ENCODE measurements at regions not wholly inside any gene's neighbourhood (a gene's known extent, or its start where the extent isn't known, plus 50 kb on each side); places are given as distances from the start of the nearest gene placed in this dataset.

DNA sequence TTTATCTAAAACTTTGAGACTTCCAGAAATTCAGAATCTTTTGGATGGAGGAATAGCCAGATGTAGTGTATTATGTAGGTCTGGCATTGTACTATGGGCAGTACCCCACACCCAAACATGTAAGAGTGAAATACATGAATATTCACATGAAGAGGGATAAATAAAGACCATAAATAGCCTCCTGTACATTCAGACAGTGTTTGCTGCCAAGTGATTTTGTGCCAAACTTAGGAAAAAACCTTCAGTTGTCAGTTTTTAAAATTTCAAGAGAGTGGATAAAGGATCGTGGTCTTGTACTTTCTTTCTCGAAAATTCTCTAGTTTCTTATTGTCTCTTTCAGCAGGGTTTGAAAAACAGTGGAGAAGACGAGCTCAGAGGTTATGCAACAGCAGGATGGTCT, 150.3 kb upstream of the LARGE1 start:
- H3K4me3 ChIP-seq (ENCODE audit: low read depth, low read length), result no peak overlapping the region

DNA sequence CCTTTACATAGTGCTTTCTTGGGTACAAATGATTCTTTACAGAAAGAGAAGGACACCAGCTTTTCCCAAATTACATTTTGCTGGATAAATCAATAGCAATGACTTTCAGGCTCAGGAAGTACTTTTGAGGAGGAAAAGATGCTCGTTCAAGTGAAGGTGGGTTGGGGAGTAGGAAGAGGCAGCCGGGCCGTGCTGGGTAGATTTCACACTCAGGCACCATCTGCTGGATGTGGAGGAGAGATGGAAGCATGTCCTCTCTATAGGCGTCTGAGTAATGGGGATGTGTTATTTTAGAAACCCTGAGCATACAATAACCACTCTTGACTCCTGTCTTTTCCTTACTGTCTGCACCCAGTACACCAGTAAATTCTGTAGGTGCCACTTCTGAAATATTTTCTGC, 152.3 kb upstream of the LARGE1 start:
- TF ChIP-seq, protein P1, sequence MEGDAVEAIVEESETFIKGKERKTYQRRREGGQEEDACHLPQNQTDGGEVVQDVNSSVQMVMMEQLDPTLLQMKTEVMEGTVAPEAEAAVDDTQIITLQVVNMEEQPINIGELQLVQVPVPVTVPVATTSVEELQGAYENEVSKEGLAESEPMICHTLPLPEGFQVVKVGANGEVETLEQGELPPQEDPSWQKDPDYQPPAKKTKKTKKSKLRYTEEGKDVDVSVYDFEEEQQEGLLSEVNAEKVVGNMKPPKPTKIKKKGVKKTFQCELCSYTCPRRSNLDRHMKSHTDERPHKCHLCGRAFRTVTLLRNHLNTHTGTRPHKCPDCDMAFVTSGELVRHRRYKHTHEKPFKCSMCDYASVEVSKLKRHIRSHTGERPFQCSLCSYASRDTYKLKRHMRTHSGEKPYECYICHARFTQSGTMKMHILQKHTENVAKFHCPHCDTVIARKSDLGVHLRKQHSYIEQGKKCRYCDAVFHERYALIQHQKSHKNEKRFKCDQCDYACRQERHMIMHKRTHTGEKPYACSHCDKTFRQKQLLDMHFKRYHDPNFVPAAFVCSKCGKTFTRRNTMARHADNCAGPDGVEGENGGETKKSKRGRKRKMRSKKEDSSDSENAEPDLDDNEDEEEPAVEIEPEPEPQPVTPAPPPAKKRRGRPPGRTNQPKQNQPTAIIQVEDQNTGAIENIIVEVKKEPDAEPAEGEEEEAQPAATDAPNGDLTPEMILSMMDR (IDR thresholded peaks at IDR 0.05; ENCODE audit: borderline replicate concordance, insufficient read depth, low read depth, low read length), result no peak

More for the DNA sequence above, 150.3 kb upstream of the LARGE1 start:
- TF ChIP-seq, protein P1 (IDR thresholded peaks at IDR 0.05; ENCODE audit: borderline replicate concordance, insufficient read depth, low read depth, low read length), result no peak

DNA sequence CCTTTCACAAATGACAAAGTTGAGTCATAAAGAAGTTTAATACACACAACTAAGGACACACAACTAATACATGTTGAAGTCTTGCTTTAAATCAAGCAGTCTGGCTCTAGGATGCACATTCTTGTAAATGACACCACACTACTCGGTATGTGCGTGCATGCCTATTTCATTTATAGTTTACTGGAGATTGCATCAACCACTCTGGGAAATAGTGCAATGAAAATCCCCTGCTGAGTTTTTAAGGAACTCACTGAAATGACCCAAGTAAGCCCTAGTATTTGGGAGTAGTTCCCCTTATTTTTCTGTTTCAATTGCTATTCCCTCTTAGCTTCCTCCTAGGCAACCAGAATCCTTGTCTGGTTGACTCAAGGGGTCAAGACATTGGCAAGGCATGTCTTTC, 160.2 kb upstream of the LARGE1 start:
- H3K4me3 ChIP-seq (ENCODE audit: low read depth, low read length), result no peak overlapping the region
- TF ChIP-seq, protein P1 (IDR thresholded peaks at IDR 0.05; ENCODE audit: borderline replicate concordance, insufficient read depth, low read depth, low read length), result no peak

More for the DNA sequence above, 152.3 kb upstream of the LARGE1 start:
- no peak overlapping the region for H3K4me3 ChIP-seq (ENCODE audit: low read depth, low read length)

DNA sequence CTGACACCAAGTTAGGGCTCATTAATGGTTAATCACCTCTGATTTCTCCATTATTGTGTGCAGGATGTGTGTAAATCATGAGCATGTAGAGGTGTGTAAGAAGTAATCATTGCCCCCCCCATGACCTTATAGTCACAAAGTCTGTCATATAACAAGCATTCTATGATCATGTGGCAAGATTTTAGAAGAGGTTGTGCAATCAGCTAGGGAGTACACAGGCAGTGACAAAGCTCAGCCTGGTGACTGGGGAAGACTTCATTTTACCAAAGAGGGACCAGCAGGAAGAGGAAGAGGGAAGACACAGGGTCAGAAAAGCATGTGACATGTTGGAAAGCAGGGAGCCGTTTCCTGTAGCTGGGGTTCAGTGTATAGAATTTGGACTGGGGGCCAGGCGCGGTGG, 176.5 kb upstream of the LARGE1 start:
- TF ChIP-seq, protein P1 (IDR thresholded peaks at IDR 0.05; ENCODE audit: borderline replicate concordance, insufficient read depth, low read depth, low read length), result no peak
- H3K4me3 ChIP-seq (ENCODE audit: low read depth, low read length), result no peak overlapping the region

DNA sequence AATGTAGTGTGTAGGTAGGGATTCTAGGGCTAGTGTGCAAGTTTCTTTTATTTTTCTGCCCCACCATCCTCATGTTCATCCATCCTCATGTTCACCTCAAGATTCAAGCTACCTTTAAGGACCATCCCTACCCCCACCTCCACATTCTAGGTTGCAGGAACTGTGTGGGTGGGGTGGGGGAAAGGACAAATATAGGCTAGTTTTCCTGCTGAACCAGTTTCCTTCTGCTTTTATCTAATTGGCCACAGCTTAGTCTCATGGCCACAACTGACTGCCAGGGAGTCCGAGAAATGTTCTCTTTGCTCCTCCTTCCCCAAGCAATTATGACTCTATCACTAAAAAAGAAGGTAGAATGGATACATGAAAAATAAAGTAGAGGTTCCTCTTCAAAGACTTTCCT, 179.0 kb upstream of the LARGE1 start:
- TF ChIP-seq, protein P1 (IDR thresholded peaks at IDR 0.05; ENCODE audit: borderline replicate concordance, insufficient read depth, low read depth, low read length), result no peak
- no peak overlapping the region for H3K4me3 ChIP-seq (ENCODE audit: low read depth, low read length)

DNA sequence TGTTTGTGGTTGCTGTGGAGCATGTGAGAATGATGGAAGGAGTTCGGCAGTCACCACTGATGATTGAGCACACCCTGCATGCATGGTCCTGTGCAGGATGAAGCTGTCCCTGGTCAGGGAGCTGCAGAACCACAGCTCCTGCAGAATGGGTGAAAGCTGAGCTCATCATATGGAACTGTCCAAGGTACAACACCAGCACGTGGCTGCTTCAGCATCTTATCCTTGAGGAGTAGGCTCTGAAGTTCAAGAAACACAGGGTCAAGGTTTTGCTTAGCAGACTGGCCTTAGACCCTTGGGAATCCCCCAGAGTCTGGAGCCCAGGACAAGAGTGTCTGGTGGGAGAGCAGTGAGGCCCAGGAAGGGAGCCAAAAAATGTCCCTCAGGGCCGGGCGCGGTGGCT, 182.4 kb upstream of the LARGE1 start:
- no peak overlapping the region for H3K4me3 ChIP-seq (ENCODE audit: low read depth, low read length)
- TF ChIP-seq, protein P1 (IDR thresholded peaks at IDR 0.05; ENCODE audit: borderline replicate concordance, insufficient read depth, low read depth, low read length), result no peak

DNA sequence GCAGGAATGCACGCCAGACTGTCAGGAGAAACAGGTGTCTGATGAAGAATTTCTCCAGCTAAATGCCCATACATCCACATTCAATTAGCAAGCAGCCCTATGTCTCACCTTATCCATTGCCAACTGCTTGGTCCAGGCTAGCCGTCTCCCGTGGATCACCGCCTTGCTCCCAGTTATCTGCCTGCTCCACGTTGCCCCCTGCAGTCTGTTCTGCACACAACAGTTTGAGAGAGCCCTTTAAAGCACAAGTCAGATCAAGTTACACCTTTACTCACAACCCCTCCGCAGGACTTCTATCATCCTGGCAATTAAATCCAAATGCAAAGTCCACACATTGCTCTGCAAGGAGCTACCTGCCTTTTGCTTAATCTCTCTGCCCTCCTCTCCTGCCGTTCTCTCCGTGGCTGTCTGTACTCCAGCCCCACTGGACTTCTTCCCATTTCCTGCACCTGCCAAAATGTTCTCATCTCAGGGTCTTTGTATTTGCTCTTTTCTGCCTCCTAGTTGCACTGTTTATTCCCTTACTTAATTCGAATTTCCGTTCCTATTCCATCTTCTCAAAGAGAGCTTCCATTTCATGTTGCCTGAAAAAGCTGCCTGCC, 185.3 kb upstream of the LARGE1 start:
- no peak overlapping the region for H3K4me3 ChIP-seq (ENCODE audit: low read depth, low read length)
- TF ChIP-seq, protein P1 (IDR thresholded peaks at IDR 0.05; ENCODE audit: borderline replicate concordance, insufficient read depth, low read depth, low read length), result peak; percentile 73

All from GM12875 (cell line).